ENCODE measurements at regions not wholly inside any gene's neighbourhood (a gene's known extent, or its start where the extent isn't known, plus 50 kb on each side); places are given as distances from the start of the nearest gene placed in this dataset.

- TF ChIP-seq CTCF (conservative IDR thresholded peaks at IDR 0.05 in 1 of 2, IDR thresholded peaks at IDR 0.05 in 1 of 2; ENCODE audit: low read depth in 1 of 2, low read length in 2 of 2) (no peak), EZH2 (IDR thresholded peaks at IDR 0.05; ENCODE audit: low read length, missing control alignments) (no peak)
Observed at GRCh38 chr13:103573446-103573845, 507.2 kb upstream of the SLC10A2 start.
